ENCODE measurements at regions not wholly inside any gene's neighbourhood (a gene's known extent, or its start where the extent isn't known, plus 50 kb on each side); places are given as distances from the start of the nearest gene placed in this dataset.

DNA sequence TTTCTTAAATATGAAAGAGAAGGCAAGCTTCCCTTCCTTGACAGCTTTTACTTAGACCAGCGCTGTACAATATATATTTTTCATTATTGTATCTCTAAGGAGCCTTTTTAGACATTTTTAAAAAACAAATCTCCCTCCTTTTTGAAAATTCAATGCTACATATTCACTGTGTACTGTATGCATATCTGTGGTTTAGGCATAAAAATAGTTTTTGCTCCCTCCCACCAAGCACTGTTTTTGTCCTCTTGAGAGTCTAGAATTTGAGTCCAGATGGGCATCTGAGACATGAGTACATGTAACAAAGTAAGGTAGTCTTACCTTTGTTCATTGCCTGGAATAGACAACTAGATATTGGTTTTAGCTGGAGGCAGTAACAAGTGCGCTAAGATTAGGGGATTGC lies 488.5 kb upstream of the RUNX1 start:
- TF ChIP-seq, protein P1, sequence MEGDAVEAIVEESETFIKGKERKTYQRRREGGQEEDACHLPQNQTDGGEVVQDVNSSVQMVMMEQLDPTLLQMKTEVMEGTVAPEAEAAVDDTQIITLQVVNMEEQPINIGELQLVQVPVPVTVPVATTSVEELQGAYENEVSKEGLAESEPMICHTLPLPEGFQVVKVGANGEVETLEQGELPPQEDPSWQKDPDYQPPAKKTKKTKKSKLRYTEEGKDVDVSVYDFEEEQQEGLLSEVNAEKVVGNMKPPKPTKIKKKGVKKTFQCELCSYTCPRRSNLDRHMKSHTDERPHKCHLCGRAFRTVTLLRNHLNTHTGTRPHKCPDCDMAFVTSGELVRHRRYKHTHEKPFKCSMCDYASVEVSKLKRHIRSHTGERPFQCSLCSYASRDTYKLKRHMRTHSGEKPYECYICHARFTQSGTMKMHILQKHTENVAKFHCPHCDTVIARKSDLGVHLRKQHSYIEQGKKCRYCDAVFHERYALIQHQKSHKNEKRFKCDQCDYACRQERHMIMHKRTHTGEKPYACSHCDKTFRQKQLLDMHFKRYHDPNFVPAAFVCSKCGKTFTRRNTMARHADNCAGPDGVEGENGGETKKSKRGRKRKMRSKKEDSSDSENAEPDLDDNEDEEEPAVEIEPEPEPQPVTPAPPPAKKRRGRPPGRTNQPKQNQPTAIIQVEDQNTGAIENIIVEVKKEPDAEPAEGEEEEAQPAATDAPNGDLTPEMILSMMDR (IDR thresholded peaks at IDR 0.05): no peak
- TF ChIP-seq POLR2A (IDR thresholded peaks at IDR 0.05): no peak

Measured in tibial nerve (tissue), 3 donors.